Right atrium auricular region (tissue), 2 donors: ENCODE measurements at regions not wholly inside any gene's neighbourhood (a gene's known extent, or its start where the extent isn't known, plus 50 kb on each side); places are given as distances from the start of the nearest gene placed in this dataset.

Experiments used
- DNase-seq: peaks from one replicate; pipeline ENCODE4 v3.0.0-alpha.2; 2019; ENCODE audit warnings: low spot score
- H3K27ac ChIP-seq, 2 donors: fragments of 200-600 bp; sonication (generic); 1 replicate in 1 of 2; 2 replicates in 1 of 2; pipeline ENCODE4 v1.5.1; 2016 to 2019
- H3K27me3 ChIP-seq, 2 donors: fragments of 200-600 bp; sonication (generic); one replicate each; pipeline versions ENCODE4 v1.5.1 to v1.6.0; 2017 to 2019
- H3K36me3 ChIP-seq: fragments of 200-600 bp; sonication (generic); one replicate; pipeline ENCODE4 v1.5.1; 2016
- H3K4me1 ChIP-seq, 2 donors: fragments of 200-600 bp; sonication (generic); one replicate each; pipeline versions ENCODE4 v1.5.1 to v1.6.0; 2017 to 2019
- H3K4me3 ChIP-seq, 2 donors: fragments of 200-600 bp; sonication (generic); 1 replicate in 1 of 2; 2 replicates in 1 of 2; pipeline ENCODE4 v1.5.1; 2017 to 2019; ENCODE audit warnings: mild to moderate bottlenecking in 1 of 2, moderate library complexity in 1 of 2
- H3K9me3 ChIP-seq, 2 donors: fragments of 200-600 bp; sonication (generic); one replicate each; pipeline ENCODE4 v1.5.1; 2019
- CTCF ChIP-seq, 2 donors: fragments of 200-600 bp; sonication (generic); IDR thresholded peaks; one replicate each; pipeline ENCODE4 v1.5.1; 2019; ENCODE audit warnings: antibody characterized with exemption in 2 of 2

- no peak overlapping the region for H3K4me3 ChIP-seq
- H3K27ac ChIP-seq, result no peak overlapping the region
- no peak for DNase-seq
- no peaks in the 10 kb centered on the region for H3K9me3 ChIP-seq
- H3K27me3 ChIP-seq, result no peaks in the 10 kb centered on the region
- peaks cover 0 to 21% of the 10 kb centered on the region in 2 donors for H3K4me1 ChIP-seq
- H3K36me3 ChIP-seq, result no peaks in the 10 kb centered on the region
- TF ChIP-seq CTCF (IDR thresholded peaks at IDR 0.05), result no peak
Measured at GRCh38 chr5:143696921-143697320, 115.0 kb upstream of the HMHB1 start.

GRCh38 chr5:143695941-143696340 is 116.0 kb upstream of the HMHB1 start:
- H3K4me3 ChIP-seq, result no peak overlapping the region
- H3K27me3 ChIP-seq, result no peaks in the 10 kb centered on the region
- DNase-seq, result no peak
- H3K27ac ChIP-seq, result no peak overlapping the region
- H3K36me3 ChIP-seq, result no peaks in the 10 kb centered on the region
- no peak for TF ChIP-seq CTCF (IDR thresholded peaks at IDR 0.05)
- no peaks in the 10 kb centered on the region for H3K9me3 ChIP-seq
- H3K4me1 ChIP-seq, result peaks cover 0 to 24% of the 10 kb centered on the region in 2 donors

GRCh38 chr5:143695244-143695864 is 116.6 kb upstream of the HMHB1 start:
- no peak for DNase-seq
- Histone ChIP-seq H3K27ac (no peak overlapping the region), H3K36me3 (no peaks in the 10 kb centered on the region), H3K4me3 (no peak overlapping the region), H3K4me1 (peaks cover 0 to 24% of the 10 kb centered on the region in 2 donors), H3K9me3 (peaks cover 0 to 2% of the 10 kb centered on the region in 2 donors), H3K27me3 (no peaks in the 10 kb centered on the region)
- TF ChIP-seq CTCF (IDR thresholded peaks at IDR 0.05), result no peak

- Histone ChIP-seq H3K27ac (no peak overlapping the region), H3K9me3 (peaks cover 0 to 12% of the 10 kb centered on the region in 2 donors), H3K4me3 (no peak overlapping the region), H3K27me3 (no peaks in the 10 kb centered on the region), H3K36me3 (no peaks in the 10 kb centered on the region), H3K4me1 (peaks cover 0 to 24% of the 10 kb centered on the region in 2 donors)
- no peak for TF ChIP-seq CTCF (IDR thresholded peaks at IDR 0.05)
- DNase-seq, result no peak
Measured at GRCh38 chr5:143694357-143694756, 117.6 kb upstream of the HMHB1 start.

- Histone ChIP-seq H3K4me1 (peaks cover 0 to 24% of the 10 kb centered on the region in 2 donors), H3K4me3 (no peak overlapping the region), H3K27me3 (no peaks in the 10 kb centered on the region), H3K27ac (peak overlapping the region in 1 of 2 donors; percentile 6), H3K9me3 (peaks cover 0 to 14% of the 10 kb centered on the region in 2 donors), H3K36me3 (no peaks in the 10 kb centered on the region)
- no peak for TF ChIP-seq CTCF (IDR thresholded peaks at IDR 0.05)
- no peak for DNase-seq
Measured at GRCh38 chr5:143693651-143694252, 118.2 kb upstream of the HMHB1 start.
